Right renal cortex interstitium (tissue), 3 donors: ENCODE measurements at regions not wholly inside any gene's neighbourhood (a gene's known extent, or its start where the extent isn't known, plus 50 kb on each side); places are given as distances from the start of the nearest gene placed in this dataset.
A peak's percentile ranks its signal among the peaks of the same experiment; 100 is the strongest.
"Not testable (repeated sequence)": the region's sequence is repeated elsewhere in the genome, so short reads cannot be mapped to it uniquely, and the experiment has no call there.

Experiments
- DNase-seq, 3 donors: peaks; one replicate each; pipeline ENCODE4 v3.0.0-alpha.2; 2013; ENCODE audit warnings: low read depth in 3 of 3, low spot score in 2 of 3

- DNase-seq = no peak
Measured at GRCh38 chr20:55937283-55937682, 68.0 kb downstream of the CBLN4 start.

- DNase-seq = no peak
Measured at GRCh38 chr20:55936209-55936595, 69.1 kb downstream of the CBLN4 start.

- DNase-seq = no peak
Measured at GRCh38 chr20:55935448-55936208, 69.7 kb downstream of the CBLN4 start.

GRCh38 chr20:55934146-55934545 is 71.2 kb downstream of the CBLN4 start:
- peak; percentile 9 to 25 (median 16) for DNase-seq

- not testable (repeated sequence) for DNase-seq
Measured at GRCh38 chr20:55930876-55931275, 74.4 kb downstream of the CBLN4 start.

- peak; percentile 21 to 31 (median 25) for DNase-seq
Measured at GRCh38 chr20:55928266-55928665, 77.1 kb downstream of the CBLN4 start.

- DNase-seq = no peak
Measured at GRCh38 chr20:55919956-55920355, 85.4 kb downstream of the CBLN4 start.

GRCh38 chr20:55919319-55919718 is 86.0 kb downstream of the CBLN4 start:
- no peak for DNase-seq

- DNase-seq = no peak
Measured at GRCh38 chr20:55918471-55918870, 86.8 kb downstream of the CBLN4 start.

GRCh38 chr20:55893031-55893430 is 112.3 kb downstream of the CBLN4 start:
- no peak for DNase-seq

- DNase-seq = no peak
Measured at GRCh38 chr20:55888685-55889084, 116.6 kb downstream of the CBLN4 start.

- no peak for DNase-seq
Measured at GRCh38 chr20:55882910-55883309, 122.4 kb downstream of the CBLN4 start.

GRCh38 chr20:55882286-55882685 is 123.0 kb downstream of the CBLN4 start:
- DNase-seq = no peak

GRCh38 chr20:55881204-55881603 is 124.1 kb downstream of the CBLN4 start:
- no peak for DNase-seq

GRCh38 chr20:55880361-55880760 is 125.0 kb downstream of the CBLN4 start:
- no peak for DNase-seq

GRCh38 chr20:55855052-55855451 is 150.3 kb downstream of the CBLN4 start:
- no peak for DNase-seq

GRCh38 chr20:55830121-55830827 is 175.0 kb downstream of the CBLN4 start:
- DNase-seq = no peak

- no peak for DNase-seq
Measured at GRCh38 chr20:55805138-55805537, 200.2 kb downstream of the CBLN4 start.

GRCh38 chr20:55800552-55801245 is 204.6 kb downstream of the CBLN4 start:
- no peak for DNase-seq

GRCh38 chr20:55793986-55794385 is 211.3 kb downstream of the CBLN4 start:
- DNase-seq = no peak

- DNase-seq = no peak
Measured at GRCh38 chr20:55792049-55792448, 213.3 kb downstream of the CBLN4 start.

- DNase-seq = no peak
Measured at GRCh38 chr20:55790178-55790577, 215.1 kb downstream of the CBLN4 start.
